ENCODE measurements at regions not wholly inside any gene's neighbourhood (a gene's known extent, or its start where the extent isn't known, plus 50 kb on each side); places are given as distances from the start of the nearest gene placed in this dataset.

- TF ChIP-seq CTCF (IDR thresholded peaks at IDR 0.05; ENCODE audit: poor library complexity) (no peak), EZH2 (IDR thresholded peaks at IDR 0.05; ENCODE audit: borderline replicate concordance) (no peak)
These were observed 59.4 kb upstream of the ZPBP start for GRCh38 chr7:50152486-50152885.

Measured in hepatocyte (in vitro differentiated cells).